ENCODE measurements at regions not wholly inside any gene's neighbourhood (a gene's known extent, or its start where the extent isn't known, plus 50 kb on each side); places are given as distances from the start of the nearest gene placed in this dataset.

- TF ChIP-seq CTCF (conservative IDR thresholded peaks at IDR 0.05; ENCODE audit: low read depth, low read length) (no peak), EZH2 (IDR thresholded peaks at IDR 0.05; ENCODE audit: borderline replicate concordance, low read depth, low read length, poor library complexity, severe bottlenecking) (no peak)
Measured at GRCh38 chr9:90058182-90058763, 453.5 kb downstream of the GADD45G start.
